ENCODE measurements at regions not wholly inside any gene's neighbourhood (a gene's known extent, or its start where the extent isn't known, plus 50 kb on each side); places are given as distances from the start of the nearest gene placed in this dataset.

DNA sequence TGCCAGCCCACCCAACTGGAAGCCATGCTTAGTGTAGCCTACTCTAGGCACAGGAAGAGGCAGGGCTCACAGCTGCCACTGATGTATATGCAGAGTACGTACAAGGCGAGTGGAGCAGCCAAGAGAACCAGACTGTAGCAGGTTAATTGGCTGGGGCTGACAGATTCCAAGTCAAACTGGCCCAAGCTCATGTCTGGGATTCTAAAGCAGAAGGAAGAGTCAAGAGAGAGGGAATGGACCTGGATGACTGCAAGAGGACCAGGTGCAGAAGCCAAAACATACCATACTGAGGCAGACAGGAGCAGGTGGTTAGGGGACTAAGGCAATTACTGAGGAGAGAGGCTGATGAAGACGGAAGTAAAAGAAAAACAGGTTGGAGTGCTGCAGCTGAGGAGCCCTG lies 51.3 kb upstream of the LRRN2 start:
- DNase-seq = peak; percentile 92

DNA sequence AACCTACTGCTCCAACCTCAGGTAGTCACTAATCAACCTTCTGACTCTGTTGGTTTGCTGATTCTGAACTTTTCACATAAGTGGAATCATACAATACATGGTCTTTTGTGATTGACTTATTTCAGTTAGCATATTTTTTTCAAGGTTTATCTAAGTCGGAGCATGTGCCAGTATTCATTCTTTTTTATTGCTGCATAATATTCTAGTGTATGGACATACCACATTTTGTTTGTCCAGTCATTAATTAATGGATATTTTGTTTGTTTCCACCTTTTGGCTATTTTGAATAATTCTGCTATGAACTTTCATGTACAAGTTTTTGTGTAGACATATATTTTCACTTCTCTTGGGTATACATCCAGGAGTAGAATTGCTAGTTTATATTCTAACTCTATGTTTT lies 53.0 kb upstream of the LRRN2 start:
- DNase-seq = no peak

DNA sequence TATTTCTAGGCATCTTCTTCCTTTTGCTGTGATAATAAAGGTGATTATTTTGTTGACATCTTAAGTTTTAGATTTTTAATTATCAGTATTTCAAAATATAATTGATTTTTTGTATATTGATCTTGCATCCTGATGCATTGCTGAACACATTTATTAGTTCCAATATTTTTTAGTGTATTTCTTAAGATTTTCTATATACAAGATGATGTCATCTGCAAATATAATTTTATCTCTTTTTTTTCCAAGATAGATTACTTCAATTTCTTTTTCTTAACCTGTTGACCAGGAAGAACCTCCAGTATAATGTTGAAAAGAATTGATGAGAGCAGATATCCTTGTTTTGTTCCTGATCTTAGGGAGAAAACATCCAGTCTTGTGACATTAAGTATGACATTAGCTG lies 54.8 kb upstream of the LRRN2 start:
- no peak for DNase-seq

DNA sequence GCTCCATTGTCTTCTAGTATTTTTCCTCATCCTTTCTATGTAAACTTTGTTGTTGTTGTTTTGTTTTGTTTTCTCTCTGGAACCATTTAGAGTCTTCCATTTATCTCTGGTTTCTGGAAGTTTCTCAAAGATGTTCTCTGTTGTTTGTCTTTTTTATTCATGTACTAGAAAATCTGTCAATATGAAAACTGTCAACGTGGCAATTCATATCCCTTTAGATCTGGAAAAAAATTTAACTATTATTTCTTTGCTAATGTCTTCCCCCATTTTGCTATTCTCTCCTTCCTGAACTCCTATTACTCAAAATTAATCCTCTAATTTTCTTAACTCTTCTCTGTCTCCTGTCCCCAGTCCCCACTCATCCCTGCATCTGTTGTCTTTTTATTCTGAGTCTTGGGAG lies 55.9 kb upstream of the LRRN2 start:
- peak; percentile 90 for DNase-seq

DNA sequence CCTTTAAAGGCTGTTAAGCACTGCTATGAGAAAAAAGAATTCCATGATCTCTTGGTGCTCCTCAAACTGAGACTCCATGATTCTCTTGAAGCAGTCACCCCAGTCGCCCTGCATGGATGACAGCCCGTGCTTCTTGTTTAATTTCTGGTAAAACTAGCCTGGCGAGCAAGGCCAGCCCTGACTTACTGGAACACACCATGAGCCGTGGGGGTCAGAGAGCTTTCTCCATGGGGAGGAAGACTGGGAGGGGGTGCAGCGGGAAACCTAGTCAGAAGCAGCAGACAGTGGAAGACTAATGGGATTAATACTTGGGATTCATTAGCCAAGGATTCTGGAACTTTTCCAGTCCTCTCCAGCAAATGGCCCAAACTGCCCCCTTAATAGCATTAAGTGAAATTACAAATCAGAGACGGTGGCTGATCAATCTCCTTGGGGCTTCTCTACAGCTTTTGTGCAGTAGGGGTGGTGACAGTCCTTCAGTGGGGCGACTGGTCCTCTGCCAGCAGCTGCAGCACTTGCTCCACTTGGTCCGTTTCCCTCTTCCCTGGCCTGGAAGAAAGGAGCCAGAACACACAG lies 57.2 kb upstream of the LRRN2 start:
- peak; percentile 100 for DNase-seq

DNA sequence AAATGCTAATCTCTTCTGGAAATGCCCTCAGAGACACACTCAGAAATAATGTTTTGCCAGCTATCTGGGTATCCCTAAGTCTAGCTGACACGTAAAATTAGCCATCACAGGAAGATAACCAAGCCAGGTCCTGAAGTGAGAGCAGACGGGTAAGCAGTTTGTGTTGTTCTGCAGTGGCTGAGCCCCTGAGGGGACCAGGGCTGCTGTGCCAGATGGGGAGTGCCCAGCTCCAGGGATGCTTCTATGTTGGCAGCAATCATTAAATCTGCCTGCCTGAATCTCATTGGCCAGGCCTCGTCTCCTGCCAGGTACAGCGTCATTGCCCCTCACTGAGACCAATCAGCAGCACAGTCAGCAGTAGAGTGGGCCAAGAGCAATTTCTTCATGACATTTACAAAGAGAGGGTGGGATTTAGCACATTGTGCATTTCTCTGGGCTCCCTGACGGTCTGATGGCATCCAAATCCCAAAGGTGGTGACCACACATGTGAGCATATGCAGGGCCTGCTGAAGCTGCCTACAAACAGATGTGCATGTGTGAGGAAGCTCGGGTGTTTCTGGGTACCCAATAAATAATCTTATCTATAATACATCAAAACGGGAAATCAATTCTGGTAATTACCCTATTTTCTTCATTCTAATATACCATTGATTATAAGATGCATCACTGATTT lies 58.7 kb upstream of the LRRN2 start:
- no peak for DNase-seq

DNA sequence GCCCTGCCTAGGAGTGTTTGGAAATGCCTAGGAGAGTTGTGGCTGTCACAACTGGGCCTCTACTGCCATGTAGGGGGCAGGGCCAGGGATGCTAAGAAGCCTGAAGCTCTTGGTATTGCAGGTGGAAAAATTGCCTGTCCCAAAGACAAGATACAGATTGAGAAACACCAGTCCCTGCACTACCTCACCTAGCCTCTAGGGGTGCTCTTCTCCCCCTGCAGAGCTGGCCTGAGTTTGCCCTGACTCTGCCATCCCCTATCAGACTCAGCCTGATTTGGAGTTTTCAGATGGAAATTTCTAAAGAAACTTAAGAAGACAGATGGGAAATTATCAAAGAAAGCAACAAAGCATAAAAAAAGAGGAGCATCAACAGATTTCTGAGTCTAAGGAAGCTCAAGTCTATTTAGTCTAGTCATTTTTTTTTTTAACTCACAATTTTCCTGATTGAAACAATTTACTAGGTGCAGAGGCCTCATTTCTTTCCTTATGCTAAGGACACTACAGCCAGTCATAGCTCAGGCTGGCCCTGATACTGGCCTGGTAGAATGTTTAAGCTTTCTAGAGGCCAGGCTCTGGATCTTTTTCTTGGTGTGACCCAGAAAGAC lies 61.4 kb upstream of the LRRN2 start:
- DNase-seq = peak; percentile 91

DNA sequence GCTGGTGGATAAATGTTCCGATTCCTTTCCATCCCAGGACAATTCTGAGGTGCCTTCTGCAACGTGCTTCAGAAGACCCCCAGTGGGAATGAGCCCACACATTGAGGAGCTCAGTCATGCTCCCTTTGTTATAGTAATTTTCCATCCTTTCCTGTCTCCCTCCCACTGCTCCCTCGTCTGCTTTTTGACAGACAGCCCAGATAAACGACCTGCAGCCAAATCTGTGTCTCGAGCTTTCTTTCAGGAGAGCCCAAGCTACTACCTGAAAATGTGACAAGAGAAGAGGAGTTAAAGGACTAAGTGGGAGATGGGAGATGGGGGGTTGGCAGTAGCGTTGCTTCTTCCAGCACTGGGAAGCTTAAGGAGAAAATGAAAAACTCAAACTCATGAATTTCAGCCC lies 65.9 kb upstream of the LRRN2 start:
- DNase-seq = no peak

DNA sequence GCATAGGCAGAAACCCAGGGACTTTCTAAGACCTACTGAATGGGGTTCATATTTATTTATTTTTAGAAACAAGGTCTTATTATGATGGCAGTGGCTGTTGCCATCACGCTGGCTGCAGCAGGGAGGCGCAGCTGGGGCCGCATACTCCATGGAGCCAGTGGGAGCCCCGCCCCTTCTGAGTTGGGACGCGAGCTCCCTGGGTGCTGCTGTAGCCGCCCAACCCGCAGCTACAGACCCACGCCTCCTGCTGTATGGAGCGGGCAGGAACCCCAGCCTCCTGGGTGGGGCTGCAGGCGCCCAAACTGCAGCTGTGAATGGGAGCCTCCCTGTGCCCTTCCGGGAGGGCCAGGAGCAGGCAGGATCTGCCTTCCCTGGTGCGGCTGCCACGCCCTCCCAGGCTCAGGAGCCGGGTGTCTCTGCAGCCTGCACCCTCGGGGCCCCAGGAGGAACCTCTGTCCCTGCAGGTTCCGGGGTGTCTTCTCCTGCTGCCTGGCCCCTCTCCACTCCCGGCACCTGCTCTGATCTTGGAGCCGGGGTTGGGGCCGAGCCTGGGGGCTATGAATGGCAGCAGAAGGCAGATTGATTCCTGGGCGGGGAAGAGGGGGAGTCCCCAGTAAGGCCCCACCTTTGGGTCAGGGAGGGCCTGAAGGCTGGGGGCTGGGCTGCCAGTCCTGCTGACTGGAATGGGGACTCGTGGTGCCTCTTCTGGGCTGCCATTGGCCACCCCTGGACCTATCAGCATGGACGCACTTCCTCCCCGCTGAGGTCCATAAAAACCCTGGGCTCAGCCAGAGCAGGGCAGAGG lies 66.5 kb upstream of the LRRN2 start:
- DNase-seq = no peak

DNA sequence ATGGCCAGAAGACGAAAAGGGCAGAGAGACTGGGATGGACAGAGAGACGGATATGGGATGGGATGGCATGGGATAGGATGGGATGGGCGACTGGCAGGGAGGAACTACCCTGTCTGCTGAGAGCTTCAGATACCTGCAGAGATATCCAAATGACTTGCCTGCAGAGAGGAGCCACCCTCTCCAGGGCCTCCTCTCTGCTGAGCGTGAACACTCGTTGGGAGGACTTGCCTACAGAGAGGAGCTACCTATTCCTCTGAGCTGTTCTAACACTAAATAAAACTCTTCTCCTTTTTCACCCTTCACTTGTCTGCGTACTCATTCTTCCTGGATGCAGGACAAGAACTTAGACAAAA lies 67.1 kb upstream of the LRRN2 start:
- DNase-seq = no peak

DNA sequence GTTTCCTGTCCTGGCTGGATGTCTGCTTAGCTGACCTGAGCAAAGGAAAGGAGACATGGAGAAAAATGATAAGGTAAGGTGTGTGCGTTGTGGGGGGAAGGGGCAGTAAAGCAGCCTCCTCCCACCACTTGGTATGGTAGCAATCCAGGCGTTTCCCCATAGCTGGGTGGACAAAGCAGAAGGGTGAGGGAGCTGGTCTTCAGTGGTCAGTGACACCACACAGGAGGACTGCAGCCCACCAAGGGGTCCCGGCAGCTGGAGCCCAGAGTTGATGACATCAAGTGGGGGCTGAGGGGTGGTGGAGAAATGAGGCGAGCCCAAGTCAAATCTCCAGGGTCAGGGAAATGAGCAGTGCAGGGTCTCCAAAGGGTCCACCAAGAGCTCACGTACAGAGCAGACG lies 69.3 kb upstream of the LRRN2 start:
- DNase-seq = no peak

DNA sequence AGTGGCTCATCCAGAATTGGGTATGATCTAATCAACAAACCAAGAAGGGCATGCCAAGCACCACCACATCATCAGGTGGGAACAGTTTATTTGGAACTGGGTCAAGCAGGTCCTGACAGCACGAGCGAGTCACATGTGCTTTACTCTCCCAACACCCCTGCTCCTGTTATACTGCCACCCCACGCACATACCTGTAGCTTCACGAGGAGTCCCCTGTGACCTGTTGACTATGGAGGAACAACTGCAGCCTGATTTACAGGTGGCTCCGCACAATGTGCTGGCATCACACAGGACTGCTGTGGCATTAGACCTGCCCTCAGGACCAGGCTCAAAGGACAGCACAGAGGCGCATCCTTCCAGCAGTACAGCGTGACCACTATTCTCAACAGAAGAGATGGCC lies 70.8 kb upstream of the LRRN2 start:
- no peak for DNase-seq

DNA sequence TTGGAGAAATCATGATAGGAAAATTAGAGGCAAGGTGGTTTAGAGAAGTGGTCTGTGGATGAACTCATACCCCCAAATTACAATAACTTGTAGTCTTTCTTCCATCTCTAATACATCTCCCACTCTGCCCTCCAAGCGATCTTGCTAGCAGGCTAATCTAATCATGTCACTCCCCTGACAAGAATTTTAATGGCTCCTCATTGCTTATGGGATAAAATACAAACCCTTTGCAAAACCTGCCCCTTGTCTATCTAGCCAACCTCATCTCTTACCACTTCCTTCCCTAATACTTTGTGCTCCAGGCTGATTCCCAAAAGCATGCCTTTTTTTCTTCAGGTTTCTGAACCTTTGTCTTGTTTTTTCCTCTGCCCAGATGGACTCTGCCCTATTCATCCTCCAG lies 71.3 kb upstream of the LRRN2 start:
- peak; percentile 77 for DNase-seq

DNA sequence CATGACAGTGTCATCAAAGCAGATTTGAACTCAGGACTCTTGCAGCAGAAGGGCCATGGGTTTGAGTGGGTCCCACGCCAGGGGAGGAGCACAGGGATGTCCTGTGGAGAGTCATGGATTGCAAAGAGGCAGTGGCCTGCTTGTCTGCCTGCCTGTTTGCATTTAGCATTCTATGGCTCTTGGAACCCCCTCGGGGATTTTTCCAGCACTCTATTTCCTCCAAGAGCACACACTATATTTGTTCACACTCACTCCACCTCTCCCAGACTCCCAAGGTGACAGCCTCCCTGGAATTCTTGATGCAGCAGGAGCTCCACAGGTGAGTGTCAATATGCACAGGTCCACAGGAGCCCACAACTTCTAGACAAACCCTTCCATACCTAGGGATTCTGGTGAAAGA lies 73.1 kb upstream of the LRRN2 start:
- no peak for DNase-seq

DNA sequence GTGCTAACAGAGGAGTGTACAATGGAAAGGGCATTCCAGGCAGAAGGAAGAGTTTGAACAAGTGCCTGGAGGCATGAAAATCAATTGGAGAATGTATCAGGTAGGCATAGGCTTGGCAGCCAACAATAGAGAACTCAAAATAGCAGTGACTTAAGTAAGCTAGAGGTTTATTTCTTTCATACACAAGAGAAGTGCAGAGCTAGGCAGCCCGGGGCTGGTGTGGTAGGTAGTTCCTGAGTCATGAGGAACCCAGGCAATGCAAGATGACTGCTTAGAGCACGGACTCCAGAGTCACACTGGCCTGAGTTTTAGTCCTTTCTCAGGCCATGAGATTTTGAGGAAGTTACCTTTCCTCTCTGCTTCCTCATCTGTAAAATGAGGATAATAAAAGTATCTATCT lies 74.8 kb upstream of the LRRN2 start:
- no peak for DNase-seq

DNA sequence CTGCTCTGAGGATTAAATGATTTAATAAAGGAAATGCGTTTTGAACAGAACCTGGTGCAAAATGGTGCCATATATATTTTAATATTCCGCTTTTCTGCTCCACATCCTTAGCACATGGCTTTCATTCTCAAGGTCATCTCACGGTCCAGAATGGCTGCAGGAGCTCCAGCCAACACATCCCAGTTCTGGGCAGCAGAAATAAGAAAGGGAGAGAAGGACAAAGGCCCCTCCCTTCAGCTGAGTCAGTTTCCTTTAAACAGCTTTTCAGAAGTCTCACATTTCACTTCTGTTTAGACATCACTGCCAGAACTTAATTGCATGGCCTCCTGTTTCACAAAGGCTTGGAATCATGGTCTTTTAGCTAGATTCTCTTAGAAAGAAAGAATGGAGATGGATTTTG lies 75.2 kb upstream of the LRRN2 start:
- no peak for DNase-seq

DNA sequence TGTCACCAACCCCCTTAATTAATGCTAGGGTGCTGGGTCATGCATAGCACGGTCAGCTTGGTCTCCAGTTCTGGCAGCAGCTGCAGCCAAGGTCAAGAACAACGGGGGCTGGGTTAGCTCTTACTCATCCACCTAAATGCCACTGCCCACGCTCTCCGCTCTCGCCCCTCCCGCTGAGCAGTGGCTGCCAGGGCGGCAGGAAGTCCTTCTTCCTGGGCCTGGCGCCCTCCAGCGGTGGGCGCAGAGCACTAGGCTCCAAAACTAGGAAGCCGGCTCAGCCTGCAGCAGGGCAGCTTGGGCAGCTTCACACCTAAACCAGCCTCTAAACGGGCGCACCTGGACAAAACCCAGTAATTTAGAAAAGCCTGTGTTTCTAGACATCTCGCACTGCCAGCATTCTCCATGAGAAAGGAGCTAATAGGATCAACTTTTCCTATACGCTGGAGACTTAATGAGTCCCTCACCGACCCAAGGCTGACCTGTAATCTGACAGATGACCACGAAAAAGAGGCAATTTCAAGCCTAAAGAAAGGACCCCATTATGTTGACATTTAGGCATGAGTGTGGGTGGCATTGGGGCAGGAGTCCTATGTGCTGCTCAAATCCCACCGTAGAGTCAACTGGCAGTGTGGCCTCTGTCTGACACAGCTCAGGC lies 78.4 kb upstream of the LRRN2 start:
- DNase-seq = peak; percentile 97

DNA sequence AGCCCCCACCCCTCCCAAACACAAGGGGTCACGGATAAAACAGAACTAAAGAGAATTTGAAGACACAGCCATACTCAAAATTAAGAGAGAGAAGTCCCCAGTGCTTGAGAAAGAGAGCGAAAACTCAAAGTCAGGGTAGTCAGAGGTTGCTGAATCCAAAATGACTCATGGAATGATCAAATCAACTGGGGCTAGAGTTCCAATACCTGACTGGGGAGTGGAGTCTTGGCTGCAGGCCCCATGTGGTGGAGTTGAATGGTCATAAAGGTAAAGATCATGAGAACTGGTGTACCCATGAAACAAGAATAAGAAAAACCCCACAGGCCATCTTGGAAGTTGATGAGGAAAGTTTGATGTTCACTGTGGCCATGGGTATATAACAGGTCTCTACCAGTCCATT lies 84.5 kb upstream of the LRRN2 start:
- DNase-seq = no peak

DNA sequence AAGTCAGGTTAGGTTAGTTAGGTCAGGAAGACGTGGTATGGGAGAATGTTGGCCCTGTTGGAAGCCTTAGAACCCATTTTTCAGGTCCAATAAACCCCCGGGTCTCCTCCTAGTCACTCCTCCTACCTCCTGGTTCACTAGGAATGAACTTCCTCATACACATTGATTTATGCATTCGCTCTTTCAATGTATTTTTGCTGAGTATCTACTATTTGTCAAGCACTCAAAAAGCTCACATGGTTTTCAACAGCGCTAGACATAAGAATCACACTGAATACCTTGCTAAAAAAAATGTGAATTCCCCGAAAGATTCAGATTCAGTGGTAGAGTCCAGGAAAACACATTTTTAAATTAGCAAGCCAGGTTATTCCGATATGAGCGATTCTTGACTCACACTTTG lies 85.8 kb upstream of the LRRN2 start:
- no peak for DNase-seq

DNA sequence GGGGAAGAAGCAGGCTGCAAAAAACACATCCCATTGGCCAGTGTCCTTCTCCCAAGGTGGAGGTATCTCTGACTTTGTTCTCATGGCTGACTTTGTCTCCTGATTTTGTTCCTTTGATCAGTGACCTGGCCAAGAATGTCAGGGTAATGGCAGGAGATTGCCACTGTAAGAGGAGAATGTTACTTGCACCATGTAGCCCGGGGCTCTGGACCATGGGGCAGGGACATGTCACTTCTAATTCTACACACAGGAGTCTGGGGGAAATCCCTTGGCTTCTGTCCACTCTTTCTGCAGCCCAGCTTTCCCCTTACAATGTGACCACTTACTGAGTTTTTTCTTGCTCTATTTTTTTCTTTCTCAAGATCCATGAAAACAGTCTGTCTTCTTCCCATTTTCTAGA lies 87.7 kb upstream of the LRRN2 start:
- DNase-seq = no peak

DNA sequence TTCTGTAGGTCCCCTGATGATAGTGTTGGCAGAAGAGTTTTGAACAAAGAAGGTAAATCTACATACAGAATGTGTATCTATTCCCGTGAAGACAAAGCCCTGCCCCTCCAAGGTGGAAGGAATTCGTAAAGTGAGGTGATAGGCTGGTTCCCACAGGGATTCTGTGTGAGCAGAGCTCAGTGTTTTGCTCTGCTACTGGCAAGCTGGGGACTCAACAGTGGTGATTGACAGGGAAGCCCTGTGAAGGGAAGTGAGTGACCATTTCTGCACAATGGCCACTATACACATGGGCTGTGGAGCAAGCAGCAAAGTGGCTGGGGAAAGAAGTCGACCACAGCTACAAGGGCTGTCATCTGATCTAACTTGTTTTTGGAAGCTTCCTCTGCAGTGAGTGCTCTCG lies 90.0 kb upstream of the LRRN2 start:
- no peak for DNase-seq

DNA sequence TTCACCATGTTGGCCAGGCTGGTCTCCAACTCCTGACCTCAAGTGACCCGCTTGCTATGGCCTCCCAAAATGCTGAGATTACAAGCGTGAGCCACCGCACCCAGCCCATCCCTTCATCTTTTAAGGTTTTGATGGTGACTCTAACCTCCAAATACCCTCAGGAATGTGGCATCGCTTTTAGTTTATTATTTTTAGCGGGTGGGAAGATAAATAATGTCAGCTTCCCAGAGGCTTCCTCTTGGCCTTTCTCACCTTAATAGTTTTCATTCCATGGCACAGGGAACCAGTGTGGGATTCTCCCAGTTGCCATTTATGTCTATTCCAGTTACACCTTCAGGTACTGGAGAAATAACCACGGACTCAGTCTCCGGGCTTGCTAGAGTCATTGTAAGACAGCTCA lies 92.1 kb upstream of the LRRN2 start:
- DNase-seq = no peak

DNA sequence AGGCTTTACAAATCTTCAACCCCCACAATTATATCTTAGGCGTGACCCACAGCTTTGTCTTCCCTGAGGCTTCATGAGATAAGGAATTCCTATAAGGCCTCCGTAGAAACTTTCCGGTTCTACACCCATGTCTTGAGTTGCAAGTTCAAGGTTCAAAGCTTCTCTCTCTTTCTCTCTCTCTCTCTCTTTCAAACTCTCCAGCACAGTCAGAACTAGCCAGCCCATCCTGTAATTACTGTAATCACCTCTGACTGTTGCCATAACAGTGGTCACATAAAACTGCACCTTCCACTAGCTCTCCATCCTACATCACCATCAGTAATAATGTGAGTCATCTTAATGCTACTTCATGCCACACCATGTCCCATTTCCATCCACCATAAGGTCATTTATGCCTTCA lies 90.0 kb upstream of the NFASC start:
- DNase-seq = no peak

Measured in NCI-H82 (cell line).